HepG2 (cell line): ENCODE measurements at regions not wholly inside any gene's neighbourhood (a gene's known extent, or its start where the extent isn't known, plus 50 kb on each side); places are given as distances from the start of the nearest gene placed in this dataset.

Experiments
- ATAC-seq: fragments of 200-7000 bp; cut with Tn5 transposase; 3 replicates; pipeline ENCODE4 v1.9.1; 2020; ENCODE audit warnings: mild to moderate bottlenecking, moderate library complexity
- BruUV-seq: library from RNA; stranded (reverse); fragments of 400-500 nt; replicated peaks from 2 replicates; lab custom pipeline; 2021; lab: Mats Ljungman, UMichigan
- CTCF ChIA-PET: fragments of 300-600 bp; formaldehyde crosslinking; extraction: SDS; loops from one replicate; lab custom pipeline; 2021; ENCODE audit warnings: low total read pairs, inconsistent platforms, low intra/inter-chr PET ratio; lab: Yijun Ruan, JAX
- POLR2A ChIA-PET: fragments of 350-600 bp; sonication (Branson Sonifier 250); formaldehyde crosslinking; loops from one replicate; lab custom pipeline; 2020; ENCODE audit warnings: antibody characterized with exemption, inconsistent platforms; lab: Yijun Ruan, JAX
- DNase-seq: peaks from one replicate; pipeline ENCODE4 v3.0.0-alpha.2; 2015; ENCODE audit warnings: low spot score
- FAIRE-seq: peaks from 3 replicates; lab custom pipeline; 2011; peaks lifted over from hg19 to GRCh38; lab: Jason Lieb, UNC
- H2AFZ ChIP-seq: one replicate; pipeline ENCODE4 v1.6.1; 2011; ENCODE audit warnings: low read length, inconsistent platforms
- H3K27ac ChIP-seq: fragments of 300-600 bp; 3 replicates; pipeline ENCODE4 v1.8.0; 2011; ENCODE audit warnings: mixed run types, mild to moderate bottlenecking, mixed read lengths, low read length, inconsistent platforms; ENCODE audit not compliant: insufficient read depth; ENCODE audit errors: extremely low read length
- H3K27me3 ChIP-seq, 2 experiments: fragments of 200-600 bp in 1 of 2; 2 replicates in 1 of 2; 3 replicates in 1 of 2; pipeline versions ENCODE4 v1.6.0 to v1.8.0; 2011; ENCODE audit warnings: low read length in 2 of 2, mild to moderate bottlenecking in 2 of 2, moderate library complexity in 2 of 2, inconsistent platforms in 1 of 2; ENCODE audit not compliant: insufficient read depth in 2 of 2, control insufficient read depth in 1 of 2
- H3K36me3 ChIP-seq, 2 experiments: fragments of 200-600 bp in 1 of 2; replicated peaks in 1 of 2; 2 replicates in 1 of 2; 3 replicates in 1 of 2; pipeline versions ENCODE4 v1.5.1 to v1.8.0; 2011; ENCODE audit warnings: low read length in 2 of 2, inconsistent platforms in 1 of 2; ENCODE audit not compliant: insufficient read depth in 2 of 2, control insufficient read depth in 1 of 2
- H3K4me1 ChIP-seq: 2 replicates; pipeline ENCODE4 v1.5.1; 2012; ENCODE audit warnings: low read length, inconsistent platforms; ENCODE audit not compliant: insufficient read depth
- H3K4me2 ChIP-seq: 2 replicates; pipeline ENCODE4 v1.6.0; 2011; ENCODE audit warnings: low read depth, low read length, inconsistent platforms
- H3K4me3 ChIP-seq, 3 experiments: fragments of 200-600 bp in 1 of 3; sonication (generic), shearing (Covaris generic) in 1 of 3; replicated peaks in 1 of 3; 2 replicates each; pipeline ENCODE4 v1.5.1; 2011 to 2016; ENCODE audit warnings: low read length in 3 of 3, inconsistent platforms in 2 of 3, low read depth in 2 of 3, mild to moderate bottlenecking in 2 of 3, control low read depth in 1 of 3, mixed read lengths in 1 of 3; ENCODE audit not compliant: insufficient read depth in 1 of 3
- H3K79me2 ChIP-seq: one replicate; pipeline ENCODE4 v1.6.1; 2011; ENCODE audit warnings: low read length, inconsistent platforms; ENCODE audit not compliant: insufficient read depth
- H3K9ac ChIP-seq: 2 replicates; pipeline ENCODE4 v1.6.0; 2011; ENCODE audit warnings: mild to moderate bottlenecking, low read depth, low read length, inconsistent platforms; ENCODE audit not compliant: insufficient read depth
- H3K9me3 ChIP-seq: 2 replicates; pipeline ENCODE4 v1.5.1; 2012; ENCODE audit warnings: mild to moderate bottlenecking, low read length
- H4K20me1 ChIP-seq: 2 replicates; pipeline ENCODE4 v1.6.0; 2011; ENCODE audit warnings: inconsistent platforms, mild to moderate bottlenecking, low read length, moderate library complexity; ENCODE audit not compliant: insufficient read depth
- NCOR1 ChIP-seq: fragments of 200-600 bp; sonication (generic); IDR thresholded peaks from 2 replicates; pipeline ENCODE4 v1.7.0; 2017; ENCODE audit warnings: antibody characterized with exemption, low read length, borderline replicate concordance
- SRSF4 ChIP-seq: fragments of 200-400 bp; formaldehyde crosslinking; IDR thresholded peaks from one replicate; pipeline ENCODE4 v1.6.1; 2018; ENCODE audit warnings: mild to moderate bottlenecking, low read depth, low read length, moderate library complexity; ENCODE audit not compliant: poor library complexity, severe bottlenecking
- TERF1 ChIP-seq: sonication (generic); formaldehyde crosslinking; IDR thresholded peaks from 2 replicates; pipeline ENCODE4 v1.8.0; 2022; ENCODE audit warnings: mild to moderate bottlenecking, missing genetic modification reagents, moderate library complexity
- TIGD3 ChIP-seq: sonication (generic); formaldehyde crosslinking; IDR thresholded peaks from 2 replicates; pipeline ENCODE4 v1.5.1; 2020; ENCODE audit warnings: mild to moderate bottlenecking, missing genetic modification reagents, borderline replicate concordance
- ZNF143 ChIP-seq: sonication (generic); formaldehyde crosslinking; IDR thresholded peaks from 2 replicates; pipeline ENCODE4 v1.4.0; 2020; ENCODE audit warnings: missing genetic modification reagents
- ZNF670 ChIP-seq: sonication (generic); formaldehyde crosslinking; IDR thresholded peaks from 2 replicates; pipeline ENCODE4 v1.8.0; 2022; ENCODE audit warnings: mild to moderate bottlenecking, missing genetic modification reagents, borderline replicate concordance
- ZNF703 ChIP-seq: sonication (generic); formaldehyde crosslinking; IDR thresholded peaks from 2 replicates; pipeline ENCODE4 v1.5.1; 2020; ENCODE audit warnings: missing genetic modification reagents, mild to moderate bottlenecking, moderate library complexity, borderline replicate concordance
- WGBS: methylation state at CpG from one replicate; pipeline ENCODE4 v1.1.6; 2017; ENCODE audit warnings: low lambda C conversion rate; 5-methylcytosine and 5-hydroxymethylcytosine counted together
- in situ Hi-C: cut with HindIII; loops from 2 replicates; pipeline ENCODE4 v1.10.0; 2017; ENCODE audit warnings: low pct_unique_long_range_greater_than_20kb; ENCODE audit not compliant: extremely low pct_ligation_motif_present
- intact Hi-C: fragments of 100-400 bp; cut with micrococcal nuclease; formaldehyde crosslinking; loops from one replicate; pipeline ENCODE4 v1.10.0; 2022; ENCODE audit not compliant: unreplicated experiment

- Histone ChIP-seq H4K20me1 (no peaks in the 10 kb centered on the region), H3K27me3 (no peaks in the 10 kb centered on the region), H3K4me3 (no peak overlapping the region), H3K79me2 (no peaks in the 10 kb centered on the region), H3K4me1 (no peaks in the 10 kb centered on the region), H3K9ac (no peak overlapping the region), H3K9me3 (no peaks in the 10 kb centered on the region), H3K4me2 (no peak overlapping the region), H3K27ac (no peak overlapping the region), H2AFZ (no peak overlapping the region), H3K36me3 (no peaks in the 10 kb centered on the region)
- 0% methylated on average over 1 of the region's 1 CpG for WGBS
- ChIA-PET CTCF (no interaction called here), POLR2A (no interaction called here)
- no peak for FAIRE-seq
- in situ Hi-C loops, result no loop called here
- no peak for TF ChIP-seq TIGD3 (CRISPR knock-in tag)
- TF ChIP-seq ZNF143 (CRISPR knock-in tag), result no peak
- TF ChIP-seq NCOR1, result no peak
- no peak for TF ChIP-seq SRSF4
- no peak for TF ChIP-seq TERF1 (CRISPR knock-in tag)
- no peak for TF ChIP-seq ZNF703 (CRISPR knock-in tag)
- no peak for TF ChIP-seq ZNF670 (CRISPR knock-in tag)
- no peak for DNase-seq
- intact Hi-C loops, result no loop called here
- no TSS peak for BruUV-seq
- no peak for ATAC-seq
Observed at GRCh38 chr2:212814941-212815340, 276.3 kb upstream of the ERBB4 start.
